ENCODE measurements at regions not wholly inside any gene's neighbourhood (a gene's known extent, or its start where the extent isn't known, plus 50 kb on each side); places are given as distances from the start of the nearest gene placed in this dataset.

- TF ChIP-seq CTCF (conservative IDR thresholded peaks at IDR 0.05; ENCODE audit: low read length): no peak
- TF ChIP-seq EZH2phosphoT487 (IDR thresholded peaks at IDR 0.05; ENCODE audit: borderline replicate concordance): no peak
Observed at GRCh38 chrX:13257223-13258051, 62.4 kb downstream of the ATXN3L start.

Data from Loucy (cell line).